SK-N-SH (cell line): ENCODE measurements at regions not wholly inside any gene's neighbourhood (a gene's known extent, or its start where the extent isn't known, plus 50 kb on each side); places are given as distances from the start of the nearest gene placed in this dataset.

Experiments used
- CTCF ChIA-PET: fragments of 300-600, 350-600 bp; formaldehyde crosslinking; extraction: SDS; loops from one replicate; lab custom pipeline; 2021; lab: Yijun Ruan, JAX
- POLR2A ChIA-PET: fragments of 350-600 bp; sonication (Branson Sonifier 250); formaldehyde crosslinking; extraction: SDS; loops from one replicate; lab custom pipeline; 2020; ENCODE audit warnings: antibody characterized with exemption, inconsistent platforms; lab: Yijun Ruan, JAX
- DNase-seq: peaks from one replicate; pipeline ENCODE4 v3.0.0; 2012
- H2AFZ ChIP-seq: fragments of 200-600 bp; sonication (generic); 2 replicates; pipeline ENCODE4 v1.8.1; 2016; ENCODE audit warnings: antibody characterized with exemption, mild to moderate bottlenecking, low read depth
- H3F3A ChIP-seq: fragments of 200-600 bp; sonication (generic); replicated peaks from 2 replicates; pipeline ENCODE3; 2016; ENCODE audit warnings: antibody characterized with exemption, mild to moderate bottlenecking; ENCODE audit not compliant: insufficient read depth
- H3K27ac ChIP-seq, 2 experiments: fragments of 200-500 bp in 1 of 2; fragments of 200-600 bp in 1 of 2; sonication (Bioruptor generic) in 1 of 2; sonication (generic), shearing (Covaris generic) in 1 of 2; 2 replicates each; pipeline versions ENCODE4 v1.5.1 to v1.6.1; 2014 to 2016; ENCODE audit warnings: low read depth in 2 of 2, inconsistent platforms in 1 of 2, low read length in 1 of 2, mild to moderate bottlenecking in 1 of 2, mixed read lengths in 1 of 2
- H3K27me3 ChIP-seq: fragments of 200-600 bp; sonication (generic), shearing (Covaris generic); 2 replicates; pipeline ENCODE4 v1.6.1; 2016; ENCODE audit warnings: mixed run types; ENCODE audit not compliant: insufficient read depth
- H3K36me3 ChIP-seq, 2 experiments: fragments of 200-500 bp in 1 of 2; fragments of 200-600 bp in 1 of 2; sonication (Bioruptor generic) in 1 of 2; sonication (generic) in 1 of 2; replicated peaks in 1 of 2; 2 replicates each; pipeline versions ENCODE3 to v1.5.1; 2014 to 2016; ENCODE audit warnings: low read length in 1 of 2, mild to moderate bottlenecking in 1 of 2; ENCODE audit not compliant: insufficient read depth in 2 of 2, control insufficient read depth in 1 of 2
- H3K4me1 ChIP-seq, 2 experiments: fragments of 200-500 bp in 1 of 2; fragments of 200-600 bp in 1 of 2; sonication (Bioruptor generic) in 1 of 2; sonication (generic), shearing (Covaris generic) in 1 of 2; 2 replicates each; pipeline versions ENCODE4 v1.5.1 to v1.6.1; 2014 to 2016; ENCODE audit warnings: low read depth in 1 of 2, low read length in 1 of 2, mixed run types in 1 of 2; ENCODE audit not compliant: insufficient read depth in 2 of 2, control insufficient read depth in 1 of 2
- H3K4me2 ChIP-seq: fragments of 200-600 bp; sonication (generic), shearing (Covaris generic); 2 replicates; pipeline ENCODE4 v1.6.1; 2017; ENCODE audit warnings: mixed run types
- H3K4me3 ChIP-seq, 2 experiments: fragments of 200-500 bp in 1 of 2; fragments of 200-600 bp in 1 of 2; sonication (Bioruptor generic) in 1 of 2; sonication (generic), shearing (Covaris generic) in 1 of 2; 2 replicates each; pipeline versions ENCODE4 v1.5.1 to v1.8.1; 2014 to 2016; ENCODE audit warnings: low read depth in 2 of 2, inconsistent platforms in 1 of 2, low read length in 1 of 2, mild to moderate bottlenecking in 1 of 2, mixed read lengths in 1 of 2, moderate library complexity in 1 of 2
- H3K79me2 ChIP-seq: fragments of 200-600 bp; sonication (generic); 2 replicates; pipeline ENCODE4 v1.8.1; 2017; ENCODE audit warnings: mild to moderate bottlenecking; ENCODE audit not compliant: insufficient read depth
- H3K9ac ChIP-seq: fragments of 200-600 bp; sonication (generic); 2 replicates; pipeline ENCODE4 v1.6.1; 2017; ENCODE audit warnings: mixed run types
- H3K9me2 ChIP-seq: fragments of 200-600 bp; sonication (generic); 2 replicates; pipeline ENCODE4 v1.6.1; 2017; ENCODE audit warnings: mixed run types
- H3K9me3 ChIP-seq: fragments of 200-600 bp; sonication (generic); 2 replicates; pipeline ENCODE4 v1.6.1; 2017; ENCODE audit warnings: mixed run types, mild to moderate bottlenecking, moderate library complexity
- H4K20me1 ChIP-seq: fragments of 200-600 bp; sonication (generic); 2 replicates; pipeline ENCODE4 v1.6.1; 2017; ENCODE audit warnings: mild to moderate bottlenecking, mixed run types; ENCODE audit not compliant: insufficient read depth
- CTCF ChIP-seq: fragments of 200-600 bp; sonication (generic); IDR thresholded peaks from 2 replicates; pipeline ENCODE4 v1.6.1; 2017; ENCODE audit warnings: antibody characterized with exemption, mild to moderate bottlenecking, moderate library complexity
- ELF1 ChIP-seq: IDR thresholded peaks from 2 replicates; pipeline ENCODE4 v1.4.0; 2012
- EP300 ChIP-seq, 2 experiments: IDR thresholded peaks; 2 replicates each; pipeline versions ENCODE4 v1.4.0 to v1.6.1; 2012; ENCODE audit warnings: borderline replicate concordance in 1 of 2, low read depth in 1 of 2, low read length in 1 of 2
- EZH2phosphoT487 ChIP-seq: fragments of 200-600 bp; sonication (generic); IDR thresholded peaks from 2 replicates; pipeline ENCODE4 v1.6.1; 2017; ENCODE audit warnings: low read depth, mixed run types, mild to moderate bottlenecking, antibody characterized with exemption, moderate library complexity, borderline replicate concordance
- FOXJ3 ChIP-seq: sonication (generic); formaldehyde crosslinking; IDR thresholded peaks from 2 replicates; pipeline ENCODE4 v1.5.1; 2020; ENCODE audit warnings: mild to moderate bottlenecking, missing genetic modification reagents
- FOXM1 ChIP-seq: IDR thresholded peaks from 2 replicates; pipeline ENCODE4 v1.4.0; 2012; ENCODE audit warnings: low read depth, mild to moderate bottlenecking
- GATA2 ChIP-seq: sonication (generic); formaldehyde crosslinking; IDR thresholded peaks from 2 replicates; pipeline ENCODE4 v1.5.0; 2020; ENCODE audit warnings: mild to moderate bottlenecking, missing genetic modification reagents
- IRF3 ChIP-seq: fragments of 150-350 bp; IDR thresholded peaks from 2 replicates; pipeline ENCODE4 v1.6.1; 2016; ENCODE audit warnings: mild to moderate bottlenecking, low read depth, low read length
- MXI1 ChIP-seq: IDR thresholded peaks from 2 replicates; pipeline ENCODE4 v1.6.1; 2012; ENCODE audit warnings: mild to moderate bottlenecking, low read depth, low read length, improper control_type of control experiment
- NFIC ChIP-seq: IDR thresholded peaks from 2 replicates; pipeline ENCODE4 v1.4.0; 2012; ENCODE audit warnings: borderline replicate concordance
- PBX3 ChIP-seq: IDR thresholded peaks from 2 replicates; pipeline ENCODE4; 2012
- RAD21 ChIP-seq: IDR thresholded peaks from 2 replicates; pipeline ENCODE4 v1.6.1; 2012; ENCODE audit warnings: mild to moderate bottlenecking, low read length
- REST ChIP-seq: IDR thresholded peaks from 2 replicates; pipeline ENCODE4 v1.6.1; 2012; ENCODE audit warnings: mild to moderate bottlenecking, low read depth, low read length, moderate library complexity
- RFX5 ChIP-seq: IDR thresholded peaks from 2 replicates; pipeline ENCODE4 v1.6.1; 2012; ENCODE audit warnings: mild to moderate bottlenecking, improper control_type of control experiment, low read length
- RXRA ChIP-seq: IDR thresholded peaks from 2 replicates; pipeline ENCODE4 v1.4.0; 2012; ENCODE audit warnings: low read depth, mild to moderate bottlenecking, borderline replicate concordance
- SIN3A ChIP-seq: IDR thresholded peaks from 2 replicates; pipeline ENCODE4 v1.6.1; 2012; ENCODE audit warnings: low read depth, mild to moderate bottlenecking, low read length, moderate library complexity, borderline replicate concordance
- TEAD4 ChIP-seq: IDR thresholded peaks from 2 replicates; pipeline ENCODE4 v1.4.0; 2012; ENCODE audit warnings: mild to moderate bottlenecking, borderline replicate concordance; ENCODE audit not compliant: insufficient read depth
- USF1 ChIP-seq: IDR thresholded peaks from 2 replicates; pipeline ENCODE4 v1.4.0; 2012; ENCODE audit warnings: low read depth, borderline replicate concordance
- USF2 ChIP-seq: fragments of 150-350 bp; IDR thresholded peaks from 2 replicates; pipeline ENCODE4 v1.6.1; 2017; ENCODE audit warnings: antibody characterized with exemption, low read length, low read depth, borderline replicate concordance
- YY1 ChIP-seq: IDR thresholded peaks from 2 replicates; pipeline ENCODE4 v1.4.0; 2012; ENCODE audit warnings: low read depth, mild to moderate bottlenecking
- WGBS: methylation state at CpG from one replicate; pipeline ENCODE4 v1.1.6; 2017; ENCODE audit warnings: low lambda C conversion rate; 5-methylcytosine and 5-hydroxymethylcytosine counted together

- H3K36me3 ChIP-seq: peaks cover 0 to 3% of the 10 kb centered on the region in 2 experiments
- no peak overlapping the region for H3K27ac ChIP-seq
- WGBS: 26% methylated on average over 1 of the region's 1 CpG
- no peaks in the 10 kb centered on the region for H3F3A ChIP-seq
- ChIA-PET CTCF (no interaction called here), POLR2A (no interaction called here)
- H3K4me3 ChIP-seq: no peak overlapping the region
- no peaks in the 10 kb centered on the region for H4K20me1 ChIP-seq
- H2AFZ ChIP-seq: no peak overlapping the region
- no peaks in the 10 kb centered on the region for H3K27me3 ChIP-seq
- H3K4me1 ChIP-seq: no peaks in the 10 kb centered on the region
- no peak for DNase-seq
- no peaks in the 10 kb centered on the region for H3K9me3 ChIP-seq
- TF ChIP-seq USF2: no peak
- TF ChIP-seq FOXM1: no peak
- TF ChIP-seq SIN3A: no peak
- TF ChIP-seq IRF3: no peak
- TF ChIP-seq NFIC: no peak
- TF ChIP-seq RFX5: no peak
- TF ChIP-seq RXRA: no peak
- no peak for TF ChIP-seq EZH2phosphoT487
- TF ChIP-seq EP300 (IDR thresholded peaks at IDR 0.05; ENCODE audit: borderline replicate concordance in 1 of 2, low read depth in 1 of 2, low read length in 1 of 2): no peak
- TF ChIP-seq TEAD4: no peak
- no peak for TF ChIP-seq FOXJ3
- no peak for TF ChIP-seq RAD21
- TF ChIP-seq GATA2 (CRISPR knock-in tag): no peak
- TF ChIP-seq CTCF: no peak
- no peak for TF ChIP-seq MXI1
- TF ChIP-seq YY1: no peak
- no peak for TF ChIP-seq PBX3
- no peak for TF ChIP-seq REST
- no peak for TF ChIP-seq USF1
- no peak for TF ChIP-seq ELF1
- H3K9ac ChIP-seq: no peak overlapping the region
- H3K9me2 ChIP-seq: no peaks in the 10 kb centered on the region
- H3K4me2 ChIP-seq: no peak overlapping the region
- no peaks in the 10 kb centered on the region for H3K79me2 ChIP-seq
These were observed 120.7 kb upstream of the TMTC2 start for GRCh38 chr12:82565966-82566365.
